ENCODE measurements at regions not wholly inside any gene's neighbourhood (a gene's known extent, or its start where the extent isn't known, plus 50 kb on each side); places are given as distances from the start of the nearest gene placed in this dataset.

DNA sequence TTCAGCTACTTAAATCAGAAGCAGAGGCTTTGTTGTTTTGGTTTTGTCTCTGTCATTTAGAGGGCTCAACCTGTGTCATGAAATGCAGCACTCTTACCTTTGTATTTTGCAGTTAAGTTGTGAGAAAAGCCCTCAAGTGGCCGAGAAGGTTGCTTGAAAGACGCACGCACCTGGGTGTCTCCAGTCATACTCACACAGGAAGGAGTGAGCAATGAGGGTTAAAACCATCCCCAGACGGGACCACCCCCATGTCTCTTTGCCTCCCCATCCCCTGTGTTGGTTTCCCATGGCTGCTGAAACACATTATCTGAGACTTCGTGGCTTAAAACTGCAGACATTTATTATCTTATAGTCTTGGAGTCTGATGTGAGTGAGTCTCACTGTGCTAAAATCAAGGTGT is 376.1 kb upstream of the CFAP20DC start:
- TF ChIP-seq POLR2A (IDR thresholded peaks at IDR 0.05) (no peak), EP300 (IDR thresholded peaks at IDR 0.05) (no peak), CTCF (IDR thresholded peaks at IDR 0.05) (no peak)
